ENCODE measurements at regions not wholly inside any gene's neighbourhood (a gene's known extent, or its start where the extent isn't known, plus 50 kb on each side); places are given as distances from the start of the nearest gene placed in this dataset.

GRCh38 chr2:234571620-234572407, 74.9 kb upstream of the ARL4C start:
- no peak for ATAC-seq
- Histone ChIP-seq H3K4me1 (no peaks in the 10 kb centered on the region), H3K27ac (no peak overlapping the region), H3K4me3 (no peak overlapping the region), H3K36me3 (no peaks in the 10 kb centered on the region), H3K9me3 (no peaks in the 10 kb centered on the region), H3K27me3 (no peaks in the 10 kb centered on the region)
- in situ Hi-C loops (cut with MboI; ENCODE audit: low sequenced_read_pairs in 4 of 4) (loop anchor here in 2 of 4 donors (25.0 kb wide), 2 partner anchors 315 to 1015 kb away; no protein-coding TSS in a partner anchor), intact Hi-C loops (cut with DNase I; ENCODE audit: low total_unique reads) (no loop called here)
- TF ChIP-seq POLR2A (IDR thresholded peaks at IDR 0.05) (no peak), CTCF (IDR thresholded peaks at IDR 0.05 in 4 of 5, conservative IDR thresholded peaks at IDR 0.05 in 1 of 5) (no peak)
- DNase-seq: no peak

- ATAC-seq: no peak
These were observed 73.6 kb upstream of the ARL4C start for GRCh38 chr2:234570476-234570875.

GRCh38 chr2:234569776-234570430, 73.0 kb upstream of the ARL4C start:
- no peaks in the 10 kb centered on the region for H3K4me1 ChIP-seq
- H3K27me3 ChIP-seq: no peaks in the 10 kb centered on the region
- TF ChIP-seq CTCF (IDR thresholded peaks at IDR 0.05 in 4 of 5, conservative IDR thresholded peaks at IDR 0.05 in 1 of 5): no peak
- TF ChIP-seq POLR2A (IDR thresholded peaks at IDR 0.05): no peak
- DNase-seq (no peak), ATAC-seq (no peak)
- in situ Hi-C loops (cut with MboI; ENCODE audit: low sequenced_read_pairs in 4 of 4) (loop anchor here in 2 of 4 donors (25.0 kb wide), 2 partner anchors 317 to 1017 kb away; no protein-coding TSS in a partner anchor), intact Hi-C loops (cut with DNase I; ENCODE audit: low total_unique reads) (no loop called here)
- no peak overlapping the region for H3K4me3 ChIP-seq
- H3K27ac ChIP-seq: no peak overlapping the region
- H3K36me3 ChIP-seq: no peaks in the 10 kb centered on the region
- H3K9me3 ChIP-seq: no peaks in the 10 kb centered on the region

More at GRCh38 chr2:234570476-234570875, 73.6 kb upstream of the ARL4C start:
- no peaks in the 10 kb centered on the region for H3K27me3 ChIP-seq
- no peak overlapping the region for H3K27ac ChIP-seq
- TF ChIP-seq CTCF (IDR thresholded peaks at IDR 0.05 in 4 of 5, conservative IDR thresholded peaks at IDR 0.05 in 1 of 5) (no peak), POLR2A (IDR thresholded peaks at IDR 0.05) (no peak)
- in situ Hi-C loops (cut with MboI; ENCODE audit: low sequenced_read_pairs in 4 of 4) (loop anchor here in 2 of 4 donors (25.0 kb wide), 2 partner anchors 317 to 1017 kb away; no protein-coding TSS in a partner anchor), intact Hi-C loops (cut with DNase I; ENCODE audit: low total_unique reads) (no loop called here)
- no peaks in the 10 kb centered on the region for H3K36me3 ChIP-seq
- H3K9me3 ChIP-seq: no peaks in the 10 kb centered on the region
- DNase-seq: no peak
- no peak overlapping the region for H3K4me3 ChIP-seq
- H3K4me1 ChIP-seq: no peaks in the 10 kb centered on the region

GRCh38 chr2:234566622-234567021, 69.7 kb upstream of the ARL4C start:
- Histone ChIP-seq H3K4me1 (no peaks in the 10 kb centered on the region), H3K27ac (no peak overlapping the region), H3K27me3 (no peaks in the 10 kb centered on the region), H3K36me3 (no peaks in the 10 kb centered on the region), H3K4me3 (no peak overlapping the region), H3K9me3 (no peaks in the 10 kb centered on the region)
- intact Hi-C loops (cut with DNase I; ENCODE audit: low total_unique reads) (no loop called here), in situ Hi-C loops (cut with MboI; ENCODE audit: low sequenced_read_pairs in 4 of 4) (loop anchor here in 2 of 4 donors (25.0 kb wide), 2 partner anchors 321 to 1021 kb away; no protein-coding TSS in a partner anchor)
- no peak for DNase-seq
- TF ChIP-seq POLR2A (IDR thresholded peaks at IDR 0.05): no peak
- no peak for TF ChIP-seq CTCF (IDR thresholded peaks at IDR 0.05 in 4 of 5, conservative IDR thresholded peaks at IDR 0.05 in 1 of 5)
- no peak for ATAC-seq
